ENCODE measurements at regions not wholly inside any gene's neighbourhood (a gene's known extent, or its start where the extent isn't known, plus 50 kb on each side); places are given as distances from the start of the nearest gene placed in this dataset.

DNA sequence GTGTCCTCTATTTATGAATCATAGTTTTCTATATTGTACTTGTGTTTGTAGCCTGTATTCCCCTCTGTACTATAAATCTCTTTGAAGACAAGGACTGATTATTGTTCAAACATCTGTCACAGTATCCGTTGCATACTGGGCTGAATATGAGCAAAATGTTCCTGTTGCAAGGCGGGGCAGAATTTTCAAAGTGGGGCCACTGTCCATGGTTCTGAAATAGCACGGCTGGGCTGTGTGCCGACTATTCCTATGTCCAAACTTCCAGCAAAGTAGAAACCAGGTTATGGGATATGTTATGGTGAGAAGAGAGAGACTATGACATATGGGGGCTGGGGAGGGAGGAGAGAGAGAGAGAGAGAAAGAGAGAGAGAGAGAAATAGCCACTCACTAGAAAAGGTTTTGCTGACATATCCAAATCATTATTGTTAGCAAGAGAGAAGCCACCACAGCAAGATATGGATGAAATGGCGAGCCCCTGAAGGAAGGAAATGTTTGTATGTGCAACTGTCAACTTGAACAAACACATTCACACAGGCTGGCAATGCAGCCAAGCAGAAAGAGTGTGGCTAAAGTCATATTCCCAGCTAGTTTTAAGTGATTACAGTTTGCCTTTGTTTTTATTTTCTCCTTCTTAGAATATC lies 107.0 kb upstream of the GPR12 start (continued):
- TF ChIP-seq, protein P1, sequence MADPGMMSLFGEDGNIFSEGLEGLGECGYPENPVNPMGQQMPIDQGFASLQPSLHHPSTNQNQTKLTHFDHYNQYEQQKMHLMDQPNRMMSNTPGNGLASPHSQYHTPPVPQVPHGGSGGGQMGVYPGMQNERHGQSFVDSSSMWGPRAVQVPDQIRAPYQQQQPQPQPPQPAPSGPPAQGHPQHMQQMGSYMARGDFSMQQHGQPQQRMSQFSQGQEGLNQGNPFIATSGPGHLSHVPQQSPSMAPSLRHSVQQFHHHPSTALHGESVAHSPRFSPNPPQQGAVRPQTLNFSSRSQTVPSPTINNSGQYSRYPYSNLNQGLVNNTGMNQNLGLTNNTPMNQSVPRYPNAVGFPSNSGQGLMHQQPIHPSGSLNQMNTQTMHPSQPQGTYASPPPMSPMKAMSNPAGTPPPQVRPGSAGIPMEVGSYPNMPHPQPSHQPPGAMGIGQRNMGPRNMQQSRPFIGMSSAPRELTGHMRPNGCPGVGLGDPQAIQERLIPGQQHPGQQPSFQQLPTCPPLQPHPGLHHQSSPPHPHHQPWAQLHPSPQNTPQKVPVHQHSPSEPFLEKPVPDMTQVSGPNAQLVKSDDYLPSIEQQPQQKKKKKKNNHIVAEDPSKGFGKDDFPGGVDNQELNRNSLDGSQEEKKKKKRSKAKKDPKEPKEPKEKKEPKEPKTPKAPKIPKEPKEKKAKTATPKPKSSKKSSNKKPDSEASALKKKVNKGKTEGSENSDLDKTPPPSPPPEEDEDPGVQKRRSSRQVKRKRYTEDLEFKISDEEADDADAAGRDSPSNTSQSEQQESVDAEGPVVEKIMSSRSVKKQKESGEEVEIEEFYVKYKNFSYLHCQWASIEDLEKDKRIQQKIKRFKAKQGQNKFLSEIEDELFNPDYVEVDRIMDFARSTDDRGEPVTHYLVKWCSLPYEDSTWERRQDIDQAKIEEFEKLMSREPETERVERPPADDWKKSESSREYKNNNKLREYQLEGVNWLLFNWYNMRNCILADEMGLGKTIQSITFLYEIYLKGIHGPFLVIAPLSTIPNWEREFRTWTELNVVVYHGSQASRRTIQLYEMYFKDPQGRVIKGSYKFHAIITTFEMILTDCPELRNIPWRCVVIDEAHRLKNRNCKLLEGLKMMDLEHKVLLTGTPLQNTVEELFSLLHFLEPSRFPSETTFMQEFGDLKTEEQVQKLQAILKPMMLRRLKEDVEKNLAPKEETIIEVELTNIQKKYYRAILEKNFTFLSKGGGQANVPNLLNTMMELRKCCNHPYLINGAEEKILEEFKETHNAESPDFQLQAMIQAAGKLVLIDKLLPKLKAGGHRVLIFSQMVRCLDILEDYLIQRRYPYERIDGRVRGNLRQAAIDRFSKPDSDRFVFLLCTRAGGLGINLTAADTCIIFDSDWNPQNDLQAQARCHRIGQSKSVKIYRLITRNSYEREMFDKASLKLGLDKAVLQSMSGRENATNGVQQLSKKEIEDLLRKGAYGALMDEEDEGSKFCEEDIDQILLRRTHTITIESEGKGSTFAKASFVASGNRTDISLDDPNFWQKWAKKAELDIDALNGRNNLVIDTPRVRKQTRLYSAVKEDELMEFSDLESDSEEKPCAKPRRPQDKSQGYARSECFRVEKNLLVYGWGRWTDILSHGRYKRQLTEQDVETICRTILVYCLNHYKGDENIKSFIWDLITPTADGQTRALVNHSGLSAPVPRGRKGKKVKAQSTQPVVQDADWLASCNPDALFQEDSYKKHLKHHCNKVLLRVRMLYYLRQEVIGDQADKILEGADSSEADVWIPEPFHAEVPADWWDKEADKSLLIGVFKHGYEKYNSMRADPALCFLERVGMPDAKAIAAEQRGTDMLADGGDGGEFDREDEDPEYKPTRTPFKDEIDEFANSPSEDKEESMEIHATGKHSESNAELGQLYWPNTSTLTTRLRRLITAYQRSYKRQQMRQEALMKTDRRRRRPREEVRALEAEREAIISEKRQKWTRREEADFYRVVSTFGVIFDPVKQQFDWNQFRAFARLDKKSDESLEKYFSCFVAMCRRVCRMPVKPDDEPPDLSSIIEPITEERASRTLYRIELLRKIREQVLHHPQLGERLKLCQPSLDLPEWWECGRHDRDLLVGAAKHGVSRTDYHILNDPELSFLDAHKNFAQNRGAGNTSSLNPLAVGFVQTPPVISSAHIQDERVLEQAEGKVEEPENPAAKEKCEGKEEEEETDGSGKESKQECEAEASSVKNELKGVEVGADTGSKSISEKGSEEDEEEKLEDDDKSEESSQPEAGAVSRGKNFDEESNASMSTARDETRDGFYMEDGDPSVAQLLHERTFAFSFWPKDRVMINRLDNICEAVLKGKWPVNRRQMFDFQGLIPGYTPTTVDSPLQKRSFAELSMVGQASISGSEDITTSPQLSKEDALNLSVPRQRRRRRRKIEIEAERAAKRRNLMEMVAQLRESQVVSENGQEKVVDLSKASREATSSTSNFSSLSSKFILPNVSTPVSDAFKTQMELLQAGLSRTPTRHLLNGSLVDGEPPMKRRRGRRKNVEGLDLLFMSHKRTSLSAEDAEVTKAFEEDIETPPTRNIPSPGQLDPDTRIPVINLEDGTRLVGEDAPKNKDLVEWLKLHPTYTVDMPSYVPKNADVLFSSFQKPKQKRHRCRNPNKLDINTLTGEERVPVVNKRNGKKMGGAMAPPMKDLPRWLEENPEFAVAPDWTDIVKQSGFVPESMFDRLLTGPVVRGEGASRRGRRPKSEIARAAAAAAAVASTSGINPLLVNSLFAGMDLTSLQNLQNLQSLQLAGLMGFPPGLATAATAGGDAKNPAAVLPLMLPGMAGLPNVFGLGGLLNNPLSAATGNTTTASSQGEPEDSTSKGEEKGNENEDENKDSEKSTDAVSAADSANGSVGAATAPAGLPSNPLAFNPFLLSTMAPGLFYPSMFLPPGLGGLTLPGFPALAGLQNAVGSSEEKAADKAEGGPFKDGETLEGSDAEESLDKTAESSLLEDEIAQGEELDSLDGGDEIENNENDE (IDR thresholded peaks at IDR 0.05; ENCODE audit: insufficient replicate concordance, low read length): no peak
- no peak for TF ChIP-seq NANOG (IDR thresholded peaks at IDR 0.05; ENCODE audit: insufficient read depth, low read depth, low read length, poor library complexity, severe bottlenecking)
- TF ChIP-seq CREB1 (IDR thresholded peaks at IDR 0.05): no peak
- no peak for TF ChIP-seq HDAC2 (IDR thresholded peaks at IDR 0.05; ENCODE audit: borderline replicate concordance in 1 of 2, low read depth in 2 of 2, low read length in 2 of 2)
- TF ChIP-seq KDM4A (IDR thresholded peaks at IDR 0.05; ENCODE audit: low read depth, low read length, severe bottlenecking): no peak
- no peak for TF ChIP-seq CTBP2 (IDR thresholded peaks at IDR 0.05; ENCODE audit: borderline replicate concordance, insufficient read depth, insufficient read length, low read length)
- no peak for TF ChIP-seq EZH2 (IDR thresholded peaks at IDR 0.05; ENCODE audit: low read depth, low read length, severe bottlenecking)
- no peak for TF ChIP-seq CEBPB (IDR thresholded peaks at IDR 0.05; ENCODE audit: low read depth, low read length)

All from H1 (cell line).